Body of pancreas (tissue), 4 donors: ENCODE measurements at regions not wholly inside any gene's neighbourhood (a gene's known extent, or its start where the extent isn't known, plus 50 kb on each side); places are given as distances from the start of the nearest gene placed in this dataset.

Experiments
- ATAC-seq: fragments of 150-250 bp; one replicate; pipeline ENCODE4 v1.9.1; 2016
- DNase-seq, 4 donors: peaks; one replicate each; pipeline ENCODE4 v3.0.0-alpha.2; 2019
- H3K27ac ChIP-seq, 4 donors: fragments of 200-600 bp; sonication (generic); 1 replicate in 3 of 4; 2 replicates in 1 of 4; pipeline versions ENCODE4 v1.5.1 to v1.6.1; 2016 to 2019; ENCODE audit warnings: mild to moderate bottlenecking in 1 of 4, mixed read lengths in 1 of 4, moderate library complexity in 1 of 4
- H3K27me3 ChIP-seq, 2 donors: fragments of 200-600 bp; sonication (generic); one replicate each; pipeline ENCODE4 v1.6.0; 2016; ENCODE audit warnings: mild to moderate bottlenecking in 1 of 2
- H3K36me3 ChIP-seq, 2 donors: fragments of 200-600 bp; sonication (generic); replicated peaks in 1 of 2; 2 replicates each; pipeline ENCODE4 v1.5.1; 2016; ENCODE audit warnings: low read depth in 2 of 2; ENCODE audit not compliant: insufficient read depth in 1 of 2
- H3K4me1 ChIP-seq: fragments of 200-600 bp; sonication (generic); one replicate; pipeline ENCODE4 v1.6.0; 2016
- H3K4me3 ChIP-seq, 2 donors: fragments of 200-600 bp; sonication (generic); 1 replicate in 1 of 2; 2 replicates in 1 of 2; pipeline ENCODE4 v1.5.1; 2016 to 2019
- H3K9me3 ChIP-seq, 3 donors: fragments of 200-600 bp; sonication (generic); 1 replicate in 2 of 3; 2 replicates in 1 of 3; pipeline ENCODE4 v1.5.1; 2016
- POLR2A ChIP-seq, 3 donors: fragments of 450-650 bp; IDR thresholded peaks; one replicate each; pipeline ENCODE4 v1.6.1; 2016; ENCODE audit warnings: antibody characterized with exemption in 3 of 3, mild to moderate bottlenecking in 2 of 3
- WGBS, 2 donors: methylation state at CpG; one replicate each; pipeline ENCODE4 v1.1.5; 2017; 5-methylcytosine and 5-hydroxymethylcytosine counted together
- intact Hi-C: fragments of 100-400 bp; cut with DNase I; formaldehyde crosslinking; loops from one replicate; pipeline ENCODE4 v1.15.1; 2023
- TF ChIP-seq, protein P1 (sequence below), 7 experiments: fragments of 450-650 bp in 4 of 7; fragments of 200-600 bp in 3 of 7; sonication (generic) in 3 of 7; IDR thresholded peaks; one replicate each; pipeline ENCODE4 v1.5.1; 2016 to 2019; ENCODE audit warnings: antibody characterized with exemption in 7 of 7

DNA sequence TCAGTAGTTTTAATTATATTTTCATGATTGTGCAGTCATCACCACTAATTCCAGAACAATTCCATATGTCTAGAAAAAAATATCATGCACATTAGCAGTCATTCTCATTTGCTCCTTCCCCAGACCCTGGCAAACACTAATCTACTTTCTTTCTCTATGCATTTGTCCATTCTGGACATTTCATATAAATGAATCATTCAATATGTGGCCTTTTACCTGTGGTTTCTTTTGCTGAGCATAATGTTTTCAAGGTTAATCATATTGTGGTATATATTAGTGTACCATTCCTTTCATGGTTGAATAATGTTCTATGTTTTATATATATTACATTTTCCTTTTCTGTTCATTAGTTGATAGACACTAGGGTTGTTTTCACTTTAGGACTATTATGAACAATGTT, 811.1 kb upstream of the RAG2 start:
- H3K4me1 ChIP-seq = no peaks in the 10 kb centered on the region
- ATAC-seq = no peak
- no peaks in the 10 kb centered on the region for H3K27me3 ChIP-seq
- TF ChIP-seq, protein P1, sequence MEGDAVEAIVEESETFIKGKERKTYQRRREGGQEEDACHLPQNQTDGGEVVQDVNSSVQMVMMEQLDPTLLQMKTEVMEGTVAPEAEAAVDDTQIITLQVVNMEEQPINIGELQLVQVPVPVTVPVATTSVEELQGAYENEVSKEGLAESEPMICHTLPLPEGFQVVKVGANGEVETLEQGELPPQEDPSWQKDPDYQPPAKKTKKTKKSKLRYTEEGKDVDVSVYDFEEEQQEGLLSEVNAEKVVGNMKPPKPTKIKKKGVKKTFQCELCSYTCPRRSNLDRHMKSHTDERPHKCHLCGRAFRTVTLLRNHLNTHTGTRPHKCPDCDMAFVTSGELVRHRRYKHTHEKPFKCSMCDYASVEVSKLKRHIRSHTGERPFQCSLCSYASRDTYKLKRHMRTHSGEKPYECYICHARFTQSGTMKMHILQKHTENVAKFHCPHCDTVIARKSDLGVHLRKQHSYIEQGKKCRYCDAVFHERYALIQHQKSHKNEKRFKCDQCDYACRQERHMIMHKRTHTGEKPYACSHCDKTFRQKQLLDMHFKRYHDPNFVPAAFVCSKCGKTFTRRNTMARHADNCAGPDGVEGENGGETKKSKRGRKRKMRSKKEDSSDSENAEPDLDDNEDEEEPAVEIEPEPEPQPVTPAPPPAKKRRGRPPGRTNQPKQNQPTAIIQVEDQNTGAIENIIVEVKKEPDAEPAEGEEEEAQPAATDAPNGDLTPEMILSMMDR (IDR thresholded peaks at IDR 0.05) = no peak
- TF ChIP-seq POLR2A (IDR thresholded peaks at IDR 0.05) = no peak
- peaks cover 0 to 4% (median 0%) of the 10 kb centered on the region in 3 donors for H3K9me3 ChIP-seq
- DNase-seq = no peak
- no peaks in the 10 kb centered on the region for H3K36me3 ChIP-seq
- no peak overlapping the region for H3K4me3 ChIP-seq
- H3K27ac ChIP-seq = no peak overlapping the region
- intact Hi-C loops = no loop called here

DNA sequence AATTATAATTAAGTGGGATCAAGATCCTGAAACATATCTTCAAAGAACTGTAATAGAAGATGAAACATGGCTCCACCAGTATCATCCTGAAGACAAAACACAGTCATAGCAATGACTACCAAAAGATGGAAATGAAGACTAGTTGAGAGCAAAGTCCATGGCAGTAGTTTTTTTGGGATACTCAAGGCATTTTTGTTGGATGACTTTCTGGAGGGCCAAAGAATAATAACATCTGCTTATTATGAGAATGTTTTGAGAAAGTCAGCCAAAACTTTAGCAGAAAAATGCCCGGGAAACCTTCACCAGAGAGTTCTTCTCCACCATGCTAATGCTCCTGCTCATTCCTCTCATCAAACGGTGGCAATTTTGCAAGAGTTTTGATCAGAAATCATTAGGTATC, 809.4 kb upstream of the RAG2 start:
- no peak for TF ChIP-seq POLR2A (IDR thresholded peaks at IDR 0.05)
- TF ChIP-seq, protein P1 (IDR thresholded peaks at IDR 0.05) = no peak

DNA sequence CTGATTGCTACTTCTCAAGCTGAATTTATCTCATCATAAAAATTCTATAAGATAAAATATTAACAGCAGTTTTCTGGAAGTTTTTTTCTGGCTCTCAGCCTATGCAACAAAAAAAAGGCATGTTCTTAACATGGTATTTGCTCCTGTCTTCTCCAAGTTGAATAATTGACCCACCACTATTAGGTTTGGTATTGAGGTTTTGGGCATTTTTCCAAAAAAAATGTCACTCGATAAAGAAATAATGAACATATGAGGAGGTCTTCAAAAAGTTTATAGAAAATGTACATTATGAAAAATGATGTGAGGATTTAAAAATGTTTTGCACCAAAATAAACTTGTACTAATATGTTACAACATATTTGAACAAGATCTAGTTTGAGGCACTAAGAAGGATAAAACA, 808.6 kb upstream of the RAG2 start:
- ATAC-seq (no peak), DNase-seq (no peak)
- no peaks in the 10 kb centered on the region for H3K36me3 ChIP-seq
- no peaks in the 10 kb centered on the region for H3K4me1 ChIP-seq
- H3K4me3 ChIP-seq = no peak overlapping the region
- WGBS, 2 donors = 38 to 69% methylated on average over 1 of the region's 1 CpG
- H3K27me3 ChIP-seq = no peaks in the 10 kb centered on the region
- H3K9me3 ChIP-seq = peaks cover 0 to 4% (median 0%) of the 10 kb centered on the region in 3 donors
- intact Hi-C loops = no loop called here
- TF ChIP-seq, protein P1 (IDR thresholded peaks at IDR 0.05) = no peak
- no peak for TF ChIP-seq POLR2A (IDR thresholded peaks at IDR 0.05)
- no peak overlapping the region for H3K27ac ChIP-seq

More for the DNA sequence above, 809.4 kb upstream of the RAG2 start:
- H3K4me3 ChIP-seq = no peak overlapping the region
- peaks cover 0 to 4% (median 0%) of the 10 kb centered on the region in 3 donors for H3K9me3 ChIP-seq
- no peak for DNase-seq
- 49 to 68% methylated on average over 2 of the region's 2 CpGs for WGBS, 2 donors
- intact Hi-C loops = no loop called here
- H3K27me3 ChIP-seq = no peaks in the 10 kb centered on the region
- H3K27ac ChIP-seq = no peak overlapping the region
- H3K36me3 ChIP-seq = no peaks in the 10 kb centered on the region
- ATAC-seq = no peak
- no peaks in the 10 kb centered on the region for H3K4me1 ChIP-seq

DNA sequence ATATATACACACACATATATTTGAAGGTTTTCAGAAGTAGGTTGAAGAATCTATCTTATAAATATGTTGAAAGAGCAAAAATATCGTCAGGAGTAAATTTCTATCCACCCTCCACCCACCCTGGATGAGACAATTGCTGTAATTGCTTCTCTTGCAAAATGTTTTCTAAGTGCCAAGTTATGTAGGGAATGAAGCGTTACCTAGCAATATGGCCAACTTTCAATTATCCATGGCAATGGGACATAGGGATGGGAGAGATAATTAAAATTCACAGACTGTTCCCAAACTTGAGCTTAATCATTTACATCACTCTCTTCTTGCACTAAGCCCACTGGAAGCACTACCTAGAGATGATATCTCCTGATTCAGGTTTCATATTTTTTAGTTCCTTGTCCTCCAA, 806.2 kb upstream of the RAG2 start:
- intact Hi-C loops = no loop called here
- no peak overlapping the region for H3K27ac ChIP-seq
- DNase-seq (no peak), ATAC-seq (no peak)
- H3K4me1 ChIP-seq = no peaks in the 10 kb centered on the region
- H3K4me3 ChIP-seq = no peak overlapping the region
- peaks cover 0 to 4% (median 0%) of the 10 kb centered on the region in 3 donors for H3K9me3 ChIP-seq
- no peak for TF ChIP-seq POLR2A (IDR thresholded peaks at IDR 0.05)
- TF ChIP-seq, protein P1 (IDR thresholded peaks at IDR 0.05) = no peak
- H3K27me3 ChIP-seq = no peaks in the 10 kb centered on the region
- no peaks in the 10 kb centered on the region for H3K36me3 ChIP-seq
- 52 to 64% methylated on average over 2 of the region's 2 CpGs for WGBS, 2 donors

DNA sequence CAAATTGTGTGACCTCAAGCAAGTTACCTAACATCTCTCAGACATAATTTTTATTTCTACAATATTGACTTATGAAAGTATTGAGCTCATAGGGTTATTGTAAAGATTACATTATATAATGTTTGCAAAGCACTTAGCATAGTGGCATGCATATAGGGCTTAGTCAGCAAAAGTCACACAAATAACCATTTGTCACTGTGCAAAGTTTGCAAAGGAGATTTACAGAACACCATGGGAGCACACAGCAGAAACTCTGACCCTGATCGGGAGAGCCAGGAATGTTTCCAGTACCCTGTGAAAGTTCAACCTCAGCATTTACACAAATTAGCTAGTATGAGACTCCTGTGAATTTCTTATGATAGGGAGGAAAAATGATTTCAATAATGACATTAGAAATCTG, 804.6 kb upstream of the RAG2 start:
- no peaks in the 10 kb centered on the region for H3K9me3 ChIP-seq
- no peak for TF ChIP-seq POLR2A (IDR thresholded peaks at IDR 0.05)
- ATAC-seq (no peak), DNase-seq (no peak)
- 25 to 27% methylated on average over 1 of the region's 1 CpG for WGBS, 2 donors
- H3K4me3 ChIP-seq = no peak overlapping the region
- no peaks in the 10 kb centered on the region for H3K27me3 ChIP-seq
- intact Hi-C loops = no loop called here
- no peaks in the 10 kb centered on the region for H3K36me3 ChIP-seq
- no peaks in the 10 kb centered on the region for H3K4me1 ChIP-seq
- no peak overlapping the region for H3K27ac ChIP-seq
